NOMO-1 treated with DMSO at 0.1 percent for 48 hours (cell line): ENCODE measurements at regions not wholly inside any gene's neighbourhood (a gene's known extent, or its start where the extent isn't known, plus 50 kb on each side); places are given as distances from the start of the nearest gene placed in this dataset.
A peak's percentile ranks its signal among the peaks of the same experiment; 100 is the strongest.
"Not testable (repeated sequence)": the region's sequence is repeated elsewhere in the genome, so short reads cannot be mapped to it uniquely, and the experiment has no call there.

Source experiments
- DNase-seq: peaks from one replicate; lab custom pipeline; 2025; ENCODE audit not compliant: unreplicated experiment; lab: John Stamatoyannopoulos, UW

GRCh38 chr3:95710684-95711083 lies 1103.7 kb upstream of the EPHA6 start:
- DNase-seq = no peak

GRCh38 chr3:95711789-95712188 lies 1102.6 kb upstream of the EPHA6 start:
- DNase-seq = no peak

GRCh38 chr3:95715128-95715527 lies 1099.3 kb upstream of the EPHA6 start:
- no peak for DNase-seq

GRCh38 chr3:95717048-95717447 lies 1097.3 kb upstream of the EPHA6 start:
- no peak for DNase-seq

GRCh38 chr3:95718168-95718567 lies 1096.2 kb upstream of the EPHA6 start:
- DNase-seq = no peak

GRCh38 chr3:95719481-95719880 lies 1094.9 kb upstream of the EPHA6 start:
- no peak for DNase-seq

GRCh38 chr3:95721938-95722337 lies 1092.5 kb upstream of the EPHA6 start:
- peak; percentile 7 for DNase-seq

GRCh38 chr3:95725770-95726169 lies 1088.6 kb upstream of the EPHA6 start:
- no peak for DNase-seq

- DNase-seq = no peak
Measured at GRCh38 chr3:95731753-95732152, 1082.6 kb upstream of the EPHA6 start.

- DNase-seq = no peak
Measured at GRCh38 chr3:95733336-95733735, 1081.1 kb upstream of the EPHA6 start.

GRCh38 chr3:95738045-95738444 lies 1076.3 kb upstream of the EPHA6 start:
- DNase-seq = no peak

GRCh38 chr3:95744896-95745295 lies 1069.5 kb upstream of the EPHA6 start:
- DNase-seq = not testable (repeated sequence)

- DNase-seq = no peak
Measured at GRCh38 chr3:95750097-95750496, 1064.3 kb upstream of the EPHA6 start.

GRCh38 chr3:95751509-95751908 lies 1062.9 kb upstream of the EPHA6 start:
- no peak for DNase-seq

GRCh38 chr3:95752199-95752598 lies 1062.2 kb upstream of the EPHA6 start:
- no peak for DNase-seq

GRCh38 chr3:95758707-95759106 lies 1055.7 kb upstream of the EPHA6 start:
- no peak for DNase-seq

GRCh38 chr3:95759614-95760301 lies 1054.6 kb upstream of the EPHA6 start:
- DNase-seq = no peak

GRCh38 chr3:95775486-95776094 lies 1038.8 kb upstream of the EPHA6 start:
- no peak for DNase-seq

GRCh38 chr3:95781598-95781997 lies 1032.8 kb upstream of the EPHA6 start:
- DNase-seq = no peak

- no peak for DNase-seq
Measured at GRCh38 chr3:95789111-95789510, 1025.3 kb upstream of the EPHA6 start.

GRCh38 chr3:95797081-95797480 lies 1017.3 kb upstream of the EPHA6 start:
- DNase-seq = no peak

GRCh38 chr3:95798628-95799027 lies 1015.8 kb upstream of the EPHA6 start:
- no peak for DNase-seq

- DNase-seq = no peak
Measured at GRCh38 chr3:95810462-95810861, 1003.9 kb upstream of the EPHA6 start.
